Left lung (tissue), 4 donors: ENCODE measurements at regions not wholly inside any gene's neighbourhood (a gene's known extent, or its start where the extent isn't known, plus 50 kb on each side); places are given as distances from the start of the nearest gene placed in this dataset.

Source experiments
- ATAC-seq: fragments of 200-7000 bp; cut with Tn5 transposase; one replicate; pipeline ENCODE4 v1.9.1; 2020; ENCODE audit warnings: moderate library complexity
- DNase-seq, 4 donors: peaks; one replicate each; pipeline ENCODE4 v3.0.0-alpha.2; 2013 to 2020
- H3K27ac ChIP-seq, 2 donors: fragments of 200-600 bp; sonication (generic) in 1 of 2; one replicate each; pipeline versions ENCODE4 v1.5.0 to v1.8.0; 2020 to 2021
- H3K27me3 ChIP-seq, 2 donors: fragments of 200-600 bp; sonication (generic) in 1 of 2; one replicate each; pipeline versions ENCODE4 v1.5.0 to v1.8.0; 2020 to 2021
- H3K36me3 ChIP-seq, 2 donors: fragments of 200-600 bp; sonication (generic) in 1 of 2; one replicate each; pipeline versions ENCODE4 v1.5.0 to v1.8.0; 2020 to 2021
- H3K4me1 ChIP-seq, 2 donors: fragments of 200-600 bp; one replicate each; pipeline ENCODE4 v1.8.0; 2021
- H3K4me3 ChIP-seq, 2 donors: fragments of 200-600 bp; sonication (generic) in 1 of 2; one replicate each; pipeline versions ENCODE4 v1.5.0 to v1.8.0; 2020 to 2021; ENCODE audit warnings: mild to moderate bottlenecking in 1 of 2
- H3K9me3 ChIP-seq, 2 donors: fragments of 200-600 bp; sonication (generic) in 1 of 2; one replicate each; pipeline versions ENCODE4 v1.5.0 to v1.8.0; 2020 to 2021
- intact Hi-C, 2 donors: fragments of 100-400 bp; cut with DNase I; formaldehyde crosslinking; loops; one replicate each; pipeline versions ENCODE4 v1.11.2 to v1.14.2; 2022
- TF ChIP-seq, protein P1 (sequence below), 2 donors: fragments of 200-600 bp; sonication (generic) in 1 of 2; IDR thresholded peaks; one replicate each; pipeline versions ENCODE4 v1.5.0 to v1.8.0; 2021; ENCODE audit warnings: antibody characterized with exemption in 2 of 2
- donor health status: DM: no; HTN: yes; CAD: no.
- donor health status: DM: no; HTN: no; CAD: no.

DNA sequence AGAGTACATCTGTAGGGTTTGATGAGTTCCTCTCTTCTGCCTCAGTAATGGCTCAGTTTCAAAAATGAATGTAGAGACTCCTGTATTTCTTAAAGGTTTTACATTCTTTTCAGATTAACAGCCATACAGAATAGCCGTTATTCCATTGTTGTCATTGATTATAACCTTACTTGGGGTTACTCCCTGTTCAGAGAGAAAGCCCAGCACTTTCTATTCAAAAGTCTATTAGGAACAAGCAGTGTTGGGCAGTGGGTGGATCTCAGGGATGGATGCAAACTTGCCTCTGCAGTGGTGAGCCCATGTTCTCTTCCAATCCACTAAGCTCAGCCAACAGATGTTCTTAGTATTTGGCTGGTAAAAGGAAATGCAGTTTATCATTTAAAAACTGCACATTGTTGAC is 342.6 kb upstream of the E2F7 start:
- ATAC-seq (no peak), DNase-seq (no peak)

DNA sequence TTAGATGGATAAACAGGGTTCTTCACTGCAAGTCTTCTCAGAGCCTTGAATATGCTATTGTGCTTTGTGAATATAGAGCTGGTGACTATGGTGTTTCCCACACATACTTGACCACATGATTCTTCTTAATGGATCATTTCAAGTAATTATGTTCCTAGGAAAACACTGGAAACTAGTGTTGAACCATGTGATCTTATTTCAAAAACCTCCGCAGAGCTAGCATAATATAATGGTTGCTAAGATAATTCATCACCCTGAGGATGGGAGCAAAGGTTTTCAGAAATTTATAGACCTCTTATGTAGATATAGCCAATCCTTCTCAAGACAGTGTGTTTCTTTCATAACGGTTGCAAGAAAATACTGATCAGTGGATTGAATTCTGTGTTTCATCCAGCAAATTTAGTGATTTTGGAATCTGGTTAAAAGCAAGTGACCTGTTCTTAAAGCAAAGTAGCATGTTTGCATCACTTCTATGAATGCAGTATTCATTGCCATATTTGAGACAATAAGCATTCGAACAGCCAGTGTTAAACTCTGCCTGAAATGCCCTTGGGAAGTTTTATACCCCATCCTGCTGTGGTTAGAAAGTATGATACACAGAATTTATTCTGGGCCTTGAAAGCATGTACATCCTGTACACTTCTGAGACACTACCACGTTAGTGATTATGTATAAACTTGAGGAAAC is 341.0 kb upstream of the E2F7 start:
- TF ChIP-seq, protein P1, sequence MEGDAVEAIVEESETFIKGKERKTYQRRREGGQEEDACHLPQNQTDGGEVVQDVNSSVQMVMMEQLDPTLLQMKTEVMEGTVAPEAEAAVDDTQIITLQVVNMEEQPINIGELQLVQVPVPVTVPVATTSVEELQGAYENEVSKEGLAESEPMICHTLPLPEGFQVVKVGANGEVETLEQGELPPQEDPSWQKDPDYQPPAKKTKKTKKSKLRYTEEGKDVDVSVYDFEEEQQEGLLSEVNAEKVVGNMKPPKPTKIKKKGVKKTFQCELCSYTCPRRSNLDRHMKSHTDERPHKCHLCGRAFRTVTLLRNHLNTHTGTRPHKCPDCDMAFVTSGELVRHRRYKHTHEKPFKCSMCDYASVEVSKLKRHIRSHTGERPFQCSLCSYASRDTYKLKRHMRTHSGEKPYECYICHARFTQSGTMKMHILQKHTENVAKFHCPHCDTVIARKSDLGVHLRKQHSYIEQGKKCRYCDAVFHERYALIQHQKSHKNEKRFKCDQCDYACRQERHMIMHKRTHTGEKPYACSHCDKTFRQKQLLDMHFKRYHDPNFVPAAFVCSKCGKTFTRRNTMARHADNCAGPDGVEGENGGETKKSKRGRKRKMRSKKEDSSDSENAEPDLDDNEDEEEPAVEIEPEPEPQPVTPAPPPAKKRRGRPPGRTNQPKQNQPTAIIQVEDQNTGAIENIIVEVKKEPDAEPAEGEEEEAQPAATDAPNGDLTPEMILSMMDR (IDR thresholded peaks at IDR 0.05): no peak
- ATAC-seq (no peak), DNase-seq (no peak)
- Histone ChIP-seq H3K4me3 (no peak overlapping the region), H3K4me1 (no peaks in the 10 kb centered on the region), H3K27ac (no peak overlapping the region), H3K36me3 (no peaks in the 10 kb centered on the region), H3K9me3 (no peaks in the 10 kb centered on the region), H3K27me3 (no peaks in the 10 kb centered on the region)
- intact Hi-C loops: no loop called here

More for the DNA sequence above, 342.6 kb upstream of the E2F7 start:
- TF ChIP-seq, protein P1 (IDR thresholded peaks at IDR 0.05): no peak
- intact Hi-C loops: no loop called here
- H3K9me3 ChIP-seq: no peaks in the 10 kb centered on the region
- no peak overlapping the region for H3K4me3 ChIP-seq
- no peak overlapping the region for H3K27ac ChIP-seq
- H3K36me3 ChIP-seq: no peaks in the 10 kb centered on the region
- H3K4me1 ChIP-seq: no peaks in the 10 kb centered on the region
- no peaks in the 10 kb centered on the region for H3K27me3 ChIP-seq

DNA sequence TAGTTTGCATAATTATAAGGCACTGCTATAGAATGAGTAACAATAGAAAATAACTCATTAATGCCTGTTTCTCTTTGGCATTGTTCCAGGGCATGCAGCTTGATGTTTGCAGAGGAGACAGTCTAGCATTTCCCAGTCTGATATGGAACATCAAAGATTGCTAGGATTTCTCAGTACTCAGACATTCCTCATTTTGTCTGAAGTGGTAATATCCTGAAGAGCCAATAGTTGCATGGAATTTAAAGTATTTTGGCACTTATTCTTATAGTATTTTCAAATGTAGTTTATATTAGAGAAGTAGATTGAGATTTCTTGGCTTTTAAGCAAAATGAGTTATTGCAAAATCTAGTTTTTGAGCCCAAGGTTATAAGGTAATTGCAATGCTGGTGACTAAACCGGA is 337.3 kb upstream of the E2F7 start:
- peak; percentile 36 for ATAC-seq
- H3K36me3 ChIP-seq: no peaks in the 10 kb centered on the region
- TF ChIP-seq, protein P1 (IDR thresholded peaks at IDR 0.05): no peak
- peak in 2 of 4 donors; percentile 19 to 24 for DNase-seq
- H3K9me3 ChIP-seq: no peaks in the 10 kb centered on the region
- intact Hi-C loops: no loop called here
- H3K4me1 ChIP-seq: no peaks in the 10 kb centered on the region
- H3K4me3 ChIP-seq: no peak overlapping the region
- H3K27ac ChIP-seq: no peak overlapping the region
- no peaks in the 10 kb centered on the region for H3K27me3 ChIP-seq

DNA sequence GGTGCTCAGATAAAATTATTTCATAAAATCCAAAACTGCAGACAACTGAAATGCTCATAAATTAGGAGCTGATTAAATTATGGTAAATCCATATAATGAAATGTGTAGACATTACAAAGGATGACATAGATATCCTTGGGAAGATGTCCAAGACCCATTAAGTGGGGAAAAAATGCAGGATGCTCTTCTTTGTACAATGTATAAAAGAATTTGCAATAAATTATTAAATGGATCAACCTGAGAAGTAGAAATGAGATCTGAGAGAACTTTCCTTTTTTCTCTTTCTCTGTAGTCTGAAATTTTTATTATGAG is 336.4 kb upstream of the E2F7 start:
- Histone ChIP-seq H3K4me3 (no peak overlapping the region), H3K4me1 (no peaks in the 10 kb centered on the region), H3K36me3 (no peaks in the 10 kb centered on the region), H3K27ac (no peak overlapping the region), H3K9me3 (no peaks in the 10 kb centered on the region), H3K27me3 (no peaks in the 10 kb centered on the region)
- ATAC-seq (no peak), DNase-seq (no peak)
- TF ChIP-seq, protein P1 (IDR thresholded peaks at IDR 0.05): no peak
- intact Hi-C loops: no loop called here

DNA sequence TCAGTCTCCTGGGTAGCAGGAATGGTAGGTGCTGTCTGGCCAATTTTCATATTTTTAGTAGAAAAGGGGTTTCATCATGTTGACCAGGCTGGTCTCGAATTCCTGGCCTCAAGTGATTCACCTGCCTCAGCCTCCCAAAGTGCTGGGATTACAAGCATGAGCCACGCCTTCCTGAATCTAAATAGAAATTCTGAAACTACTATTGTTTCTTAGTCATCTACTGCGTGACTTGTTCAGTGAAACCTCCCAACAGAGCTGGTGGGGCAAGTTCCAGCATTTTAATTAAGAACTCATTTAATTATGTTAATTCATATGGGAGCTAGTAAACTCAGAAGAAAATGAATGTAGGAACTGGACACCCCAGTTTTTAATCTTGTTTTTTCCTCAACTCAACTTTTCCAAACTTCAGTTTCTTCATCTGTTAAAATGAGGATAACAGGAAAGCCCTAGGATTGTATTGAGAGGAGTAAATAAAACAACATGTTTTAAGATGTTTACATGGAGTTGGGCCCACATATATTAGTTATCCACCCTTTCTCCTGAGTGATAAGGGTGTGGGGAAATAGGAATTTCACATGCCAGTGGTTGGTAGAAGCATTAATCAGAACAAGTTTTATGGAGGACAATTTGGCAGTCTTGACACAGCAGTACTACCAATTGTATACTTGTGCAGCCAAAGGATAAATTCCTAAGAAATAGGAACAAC is 335.8 kb upstream of the E2F7 start:
- TF ChIP-seq, protein P1 (IDR thresholded peaks at IDR 0.05): no peak
- DNase-seq (no peak), ATAC-seq (no peak)
- Histone ChIP-seq H3K27me3 (no peaks in the 10 kb centered on the region), H3K27ac (no peak overlapping the region), H3K4me3 (no peak overlapping the region), H3K9me3 (no peaks in the 10 kb centered on the region), H3K4me1 (no peaks in the 10 kb centered on the region), H3K36me3 (no peaks in the 10 kb centered on the region)
- intact Hi-C loops: no loop called here
